HEK293 (cell line): ENCODE measurements at regions not wholly inside any gene's neighbourhood (a gene's known extent, or its start where the extent isn't known, plus 50 kb on each side); places are given as distances from the start of the nearest gene placed in this dataset.

Experiments used
- CTCF ChIA-PET: fragments of 350-600 bp; formaldehyde crosslinking; extraction: SDS; loops from one replicate; lab custom pipeline; 2021; ENCODE audit warnings: antibody characterized with exemption; lab: Yijun Ruan, JAX
- POLR2A ChIA-PET: fragments of 300-600 bp; formaldehyde crosslinking; extraction: SDS; loops from one replicate; lab custom pipeline; 2020; ENCODE audit warnings: antibody characterized with exemption, inconsistent platforms; lab: Yijun Ruan, JAX
- H3K27ac ChIP-seq: fragments of 200-500 bp; sonication (Bioruptor generic); 2 replicates; pipeline ENCODE4 v1.5.1; 2014; ENCODE audit warnings: low read depth, low read length, control low read depth, inconsistent platforms; ENCODE audit errors: extremely low read depth
- H3K36me3 ChIP-seq, 2 experiments: fragments of 200-500 bp in 1 of 2; sonication (Bioruptor generic) in 1 of 2; 1 replicate in 1 of 2; 2 replicates in 1 of 2; pipeline ENCODE4 v1.5.1; 2014 to 2017; ENCODE audit warnings: inconsistent platforms in 2 of 2, low read length in 2 of 2; ENCODE audit not compliant: control insufficient read depth in 2 of 2, insufficient read depth in 1 of 2
- H3K4me1 ChIP-seq: fragments of 200-500 bp; sonication (Bioruptor generic); 2 replicates; pipeline ENCODE4 v1.5.1; 2014; ENCODE audit warnings: mild to moderate bottlenecking, low read length, inconsistent platforms; ENCODE audit not compliant: control insufficient read depth, insufficient read depth
- H3K4me3 ChIP-seq: 2 replicates; pipeline ENCODE4 v1.5.1; 2011; ENCODE audit warnings: low read depth, mild to moderate bottlenecking, control low read depth, low read length, moderate library complexity
- H3K9me3 ChIP-seq: fragments of 200-500 bp; sonication (Bioruptor generic); 2 replicates; pipeline ENCODE4 v1.5.1; 2014; ENCODE audit warnings: low read depth, low read length, inconsistent platforms; ENCODE audit not compliant: control insufficient read depth, insufficient read depth
- IKZF3 ChIP-seq: fragments of 450-650 bp; IDR thresholded peaks from 2 replicates; pipeline ENCODE4 v1.5.0; 2018; ENCODE audit warnings: missing biosample characterization, mild to moderate bottlenecking, missing genetic modification characterization, moderate library complexity
- KLF9 ChIP-seq: fragments of 450-650 bp; formaldehyde crosslinking; IDR thresholded peaks from 2 replicates; pipeline ENCODE4 v1.5.1; 2016; ENCODE audit warnings: missing biosample characterization, missing genetic modification characterization, low read depth
- OSR2 ChIP-seq: fragments of 450-650 bp; formaldehyde crosslinking; IDR thresholded peaks from 2 replicates; pipeline ENCODE4 v1.5.1; 2016; ENCODE audit warnings: missing biosample characterization, missing genetic modification characterization
- SETDB1 ChIP-seq: IDR thresholded peaks from one replicate; pipeline ENCODE4 v1.6.1; 2017; ENCODE audit warnings: mild to moderate bottlenecking, low read length, moderate library complexity, mixed read lengths; ENCODE audit not compliant: insufficient read length
- SP7 ChIP-seq: fragments of 450-650 bp; formaldehyde crosslinking; IDR thresholded peaks from 2 replicates; pipeline ENCODE4 v1.5.1; 2016; ENCODE audit warnings: missing biosample characterization, missing genetic modification characterization
- ZFP41 ChIP-seq: fragments of 450-650 bp; formaldehyde crosslinking; IDR thresholded peaks from 2 replicates; pipeline ENCODE4 v1.5.1; 2016; ENCODE audit warnings: missing biosample characterization, missing genetic modification characterization, borderline replicate concordance
- ZNF112 ChIP-seq: fragments of 450-650 bp; formaldehyde crosslinking; IDR thresholded peaks from 2 replicates; pipeline ENCODE4 v1.5.0; 2017; ENCODE audit warnings: missing biosample characterization, missing genetic modification characterization
- ZNF416 ChIP-seq: fragments of 450-650 bp; formaldehyde crosslinking; IDR thresholded peaks from 2 replicates; pipeline ENCODE4 v1.5.1; 2016; ENCODE audit warnings: missing biosample characterization, missing genetic modification characterization
- ZNF48 ChIP-seq: fragments of 450-650 bp; formaldehyde crosslinking; IDR thresholded peaks from 2 replicates; pipeline ENCODE4 v1.5.1; 2016; ENCODE audit warnings: missing biosample characterization, missing genetic modification characterization
- ZNF664 ChIP-seq: fragments of 450-650 bp; formaldehyde crosslinking; IDR thresholded peaks from 2 replicates; pipeline ENCODE4 v1.5.1; 2016; ENCODE audit warnings: missing biosample characterization, missing genetic modification characterization
- TF ChIP-seq, protein P1 (sequence below): fragments of 450-650 bp; formaldehyde crosslinking; IDR thresholded peaks from 2 replicates; pipeline ENCODE4 v1.5.1; 2016; ENCODE audit warnings: missing biosample characterization, missing genetic modification characterization
- TF ChIP-seq, protein P2 (sequence below): fragments of 450-650 bp; formaldehyde crosslinking; IDR thresholded peaks from 2 replicates; pipeline ENCODE4 v1.5.0; 2017; ENCODE audit warnings: missing biosample characterization, missing genetic modification characterization, borderline replicate concordance
- TF ChIP-seq, protein P3 (sequence below): fragments of 450-650 bp; formaldehyde crosslinking; IDR thresholded peaks from 2 replicates; pipeline ENCODE4 v1.5.1; 2017; ENCODE audit warnings: missing biosample characterization, missing genetic modification characterization
- TF ChIP-seq, protein P4 (sequence below): fragments of 450-650 bp; formaldehyde crosslinking; IDR thresholded peaks from 2 replicates; pipeline ENCODE4 v1.5.1; 2016; ENCODE audit warnings: missing biosample characterization, missing genetic modification characterization
- TF ChIP-seq, protein P5 (sequence below): fragments of 450-650 bp; formaldehyde crosslinking; IDR thresholded peaks from 2 replicates; pipeline ENCODE4 v1.5.1; 2016; ENCODE audit warnings: missing biosample characterization, missing genetic modification characterization
- TF ChIP-seq, protein P6 (sequence below): fragments of 450-650 bp; IDR thresholded peaks from 2 replicates; pipeline ENCODE4 v1.5.1; 2018; ENCODE audit warnings: missing biosample characterization, missing genetic modification characterization

DNA sequence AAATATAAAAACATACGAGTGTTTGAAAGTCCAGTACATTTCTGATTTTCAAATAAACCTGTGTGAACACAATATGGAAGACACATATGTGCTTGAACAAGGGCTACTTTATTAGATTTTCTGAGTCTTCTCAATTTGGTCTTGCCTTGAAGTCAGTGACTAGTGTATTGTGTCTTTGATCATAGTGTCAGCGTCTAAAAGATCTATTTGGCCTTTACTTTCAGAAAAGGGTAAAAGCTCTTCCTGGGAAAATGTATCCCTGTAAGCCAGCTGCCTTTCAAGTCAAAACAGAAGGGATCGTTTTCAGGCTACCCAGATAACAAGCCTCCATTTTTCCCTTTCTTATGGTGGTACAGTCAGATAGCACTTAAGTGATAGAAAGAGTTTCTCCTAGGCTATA lies 471.9 kb downstream of the CMPK2 start (continued):
- TF ChIP-seq ZNF112 (tag by site-specific recombination) (no peak), ZNF48 (tag by site-specific recombination) (no peak), ZNF416 (tag by site-specific recombination) (no peak), KLF9 (tag by site-specific recombination) (no peak), ZFP41 (tag by site-specific recombination) (no peak), SP7 (tag by site-specific recombination) (no peak), ZNF664 (tag by site-specific recombination) (no peak), OSR2 (tag by site-specific recombination) (no peak), IKZF3 (tag by site-specific recombination) (no peak)
- TF ChIP-seq, protein P1, sequence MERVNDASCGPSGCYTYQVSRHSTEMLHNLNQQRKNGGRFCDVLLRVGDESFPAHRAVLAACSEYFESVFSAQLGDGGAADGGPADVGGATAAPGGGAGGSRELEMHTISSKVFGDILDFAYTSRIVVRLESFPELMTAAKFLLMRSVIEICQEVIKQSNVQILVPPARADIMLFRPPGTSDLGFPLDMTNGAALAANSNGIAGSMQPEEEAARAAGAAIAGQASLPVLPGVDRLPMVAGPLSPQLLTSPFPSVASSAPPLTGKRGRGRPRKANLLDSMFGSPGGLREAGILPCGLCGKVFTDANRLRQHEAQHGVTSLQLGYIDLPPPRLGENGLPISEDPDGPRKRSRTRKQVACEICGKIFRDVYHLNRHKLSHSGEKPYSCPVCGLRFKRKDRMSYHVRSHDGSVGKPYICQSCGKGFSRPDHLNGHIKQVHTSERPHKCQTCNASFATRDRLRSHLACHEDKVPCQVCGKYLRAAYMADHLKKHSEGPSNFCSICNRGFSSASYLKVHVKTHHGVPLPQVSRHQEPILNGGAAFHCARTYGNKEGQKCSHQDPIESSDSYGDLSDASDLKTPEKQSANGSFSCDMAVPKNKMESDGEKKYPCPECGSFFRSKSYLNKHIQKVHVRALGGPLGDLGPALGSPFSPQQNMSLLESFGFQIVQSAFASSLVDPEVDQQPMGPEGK = no peak
- TF ChIP-seq, protein P2, sequence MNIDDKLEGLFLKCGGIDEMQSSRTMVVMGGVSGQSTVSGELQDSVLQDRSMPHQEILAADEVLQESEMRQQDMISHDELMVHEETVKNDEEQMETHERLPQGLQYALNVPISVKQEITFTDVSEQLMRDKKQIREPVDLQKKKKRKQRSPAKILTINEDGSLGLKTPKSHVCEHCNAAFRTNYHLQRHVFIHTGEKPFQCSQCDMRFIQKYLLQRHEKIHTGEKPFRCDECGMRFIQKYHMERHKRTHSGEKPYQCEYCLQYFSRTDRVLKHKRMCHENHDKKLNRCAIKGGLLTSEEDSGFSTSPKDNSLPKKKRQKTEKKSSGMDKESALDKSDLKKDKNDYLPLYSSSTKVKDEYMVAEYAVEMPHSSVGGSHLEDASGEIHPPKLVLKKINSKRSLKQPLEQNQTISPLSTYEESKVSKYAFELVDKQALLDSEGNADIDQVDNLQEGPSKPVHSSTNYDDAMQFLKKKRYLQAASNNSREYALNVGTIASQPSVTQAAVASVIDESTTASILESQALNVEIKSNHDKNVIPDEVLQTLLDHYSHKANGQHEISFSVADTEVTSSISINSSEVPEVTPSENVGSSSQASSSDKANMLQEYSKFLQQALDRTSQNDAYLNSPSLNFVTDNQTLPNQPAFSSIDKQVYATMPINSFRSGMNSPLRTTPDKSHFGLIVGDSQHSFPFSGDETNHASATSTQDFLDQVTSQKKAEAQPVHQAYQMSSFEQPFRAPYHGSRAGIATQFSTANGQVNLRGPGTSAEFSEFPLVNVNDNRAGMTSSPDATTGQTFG (tag by site-specific recombination) = no peak
- TF ChIP-seq, protein P3, sequence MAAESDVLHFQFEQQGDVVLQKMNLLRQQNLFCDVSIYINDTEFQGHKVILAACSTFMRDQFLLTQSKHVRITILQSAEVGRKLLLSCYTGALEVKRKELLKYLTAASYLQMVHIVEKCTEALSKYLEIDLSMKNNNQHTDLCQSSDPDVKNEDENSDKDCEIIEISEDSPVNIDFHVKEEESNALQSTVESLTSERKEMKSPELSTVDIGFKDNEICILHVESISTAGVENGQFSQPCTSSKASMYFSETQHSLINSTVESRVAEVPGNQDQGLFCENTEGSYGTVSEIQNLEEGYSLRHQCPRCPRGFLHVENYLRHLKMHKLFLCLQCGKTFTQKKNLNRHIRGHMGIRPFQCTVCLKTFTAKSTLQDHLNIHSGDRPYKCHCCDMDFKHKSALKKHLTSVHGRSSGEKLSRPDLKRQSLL (tag by site-specific recombination) = no peak
- TF ChIP-seq, protein P4, sequence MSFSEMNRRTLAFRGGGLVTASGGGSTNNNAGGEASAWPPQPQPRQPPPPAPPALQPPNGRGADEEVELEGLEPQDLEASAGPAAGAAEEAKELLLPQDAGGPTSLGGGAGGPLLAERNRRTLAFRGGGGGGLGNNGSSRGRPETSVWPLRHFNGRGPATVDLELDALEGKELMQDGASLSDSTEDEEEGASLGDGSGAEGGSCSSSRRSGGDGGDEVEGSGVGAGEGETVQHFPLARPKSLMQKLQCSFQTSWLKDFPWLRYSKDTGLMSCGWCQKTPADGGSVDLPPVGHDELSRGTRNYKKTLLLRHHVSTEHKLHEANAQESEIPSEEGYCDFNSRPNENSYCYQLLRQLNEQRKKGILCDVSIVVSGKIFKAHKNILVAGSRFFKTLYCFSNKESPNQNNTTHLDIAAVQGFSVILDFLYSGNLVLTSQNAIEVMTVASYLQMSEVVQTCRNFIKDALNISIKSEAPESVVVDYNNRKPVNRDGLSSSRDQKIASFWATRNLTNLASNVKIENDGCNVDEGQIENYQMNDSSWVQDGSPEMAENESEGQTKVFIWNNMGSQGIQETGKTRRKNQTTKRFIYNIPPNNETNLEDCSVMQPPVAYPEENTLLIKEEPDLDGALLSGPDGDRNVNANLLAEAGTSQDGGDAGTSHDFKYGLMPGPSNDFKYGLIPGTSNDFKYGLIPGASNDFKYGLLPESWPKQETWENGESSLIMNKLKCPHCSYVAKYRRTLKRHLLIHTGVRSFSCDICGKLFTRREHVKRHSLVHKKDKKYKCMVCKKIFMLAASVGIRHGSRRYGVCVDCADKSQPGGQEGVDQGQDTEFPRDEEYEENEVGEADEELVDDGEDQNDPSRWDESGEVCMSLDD (tag by site-specific recombination) = no peak
- TF ChIP-seq, protein P5, sequence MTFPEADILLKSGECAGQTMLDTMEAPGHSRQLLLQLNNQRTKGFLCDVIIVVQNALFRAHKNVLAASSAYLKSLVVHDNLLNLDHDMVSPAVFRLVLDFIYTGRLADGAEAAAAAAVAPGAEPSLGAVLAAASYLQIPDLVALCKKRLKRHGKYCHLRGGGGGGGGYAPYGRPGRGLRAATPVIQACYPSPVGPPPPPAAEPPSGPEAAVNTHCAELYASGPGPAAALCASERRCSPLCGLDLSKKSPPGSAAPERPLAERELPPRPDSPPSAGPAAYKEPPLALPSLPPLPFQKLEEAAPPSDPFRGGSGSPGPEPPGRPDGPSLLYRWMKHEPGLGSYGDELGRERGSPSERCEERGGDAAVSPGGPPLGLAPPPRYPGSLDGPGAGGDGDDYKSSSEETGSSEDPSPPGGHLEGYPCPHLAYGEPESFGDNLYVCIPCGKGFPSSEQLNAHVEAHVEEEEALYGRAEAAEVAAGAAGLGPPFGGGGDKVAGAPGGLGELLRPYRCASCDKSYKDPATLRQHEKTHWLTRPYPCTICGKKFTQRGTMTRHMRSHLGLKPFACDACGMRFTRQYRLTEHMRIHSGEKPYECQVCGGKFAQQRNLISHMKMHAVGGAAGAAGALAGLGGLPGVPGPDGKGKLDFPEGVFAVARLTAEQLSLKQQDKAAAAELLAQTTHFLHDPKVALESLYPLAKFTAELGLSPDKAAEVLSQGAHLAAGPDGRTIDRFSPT (tag by site-specific recombination) = no peak
- TF ChIP-seq, all 188 proteins: peak for 0

DNA sequence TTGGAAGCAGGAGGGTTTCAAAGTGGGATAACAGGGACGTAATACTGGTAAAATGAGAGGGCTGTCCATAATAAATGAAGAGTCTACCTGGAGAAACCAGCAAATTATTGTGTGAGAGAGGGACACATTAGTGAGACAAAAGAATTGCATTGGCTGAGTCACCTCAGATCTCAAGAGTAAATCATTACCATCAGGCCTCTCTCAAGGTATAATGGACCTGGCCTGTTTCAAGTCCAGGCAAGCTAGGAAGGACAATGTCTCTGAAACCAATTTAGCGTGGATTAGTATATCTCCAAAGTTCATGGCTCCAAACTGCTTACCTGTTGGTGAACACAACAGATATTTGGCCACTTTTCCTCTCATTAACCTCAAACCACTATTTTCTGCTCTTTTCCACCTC lies 471.4 kb downstream of the CMPK2 start:
- H3K4me1 ChIP-seq = no peaks in the 10 kb centered on the region
- H3K4me3 ChIP-seq = no peak overlapping the region
- H3K36me3 ChIP-seq = no peaks in the 10 kb centered on the region
- CTCF ChIA-PET = no interaction called here
- H3K9me3 ChIP-seq = no peaks in the 10 kb centered on the region
- H3K27ac ChIP-seq = no peak overlapping the region
- no peak for TF ChIP-seq SETDB1
- TF ChIP-seq, protein P6, sequence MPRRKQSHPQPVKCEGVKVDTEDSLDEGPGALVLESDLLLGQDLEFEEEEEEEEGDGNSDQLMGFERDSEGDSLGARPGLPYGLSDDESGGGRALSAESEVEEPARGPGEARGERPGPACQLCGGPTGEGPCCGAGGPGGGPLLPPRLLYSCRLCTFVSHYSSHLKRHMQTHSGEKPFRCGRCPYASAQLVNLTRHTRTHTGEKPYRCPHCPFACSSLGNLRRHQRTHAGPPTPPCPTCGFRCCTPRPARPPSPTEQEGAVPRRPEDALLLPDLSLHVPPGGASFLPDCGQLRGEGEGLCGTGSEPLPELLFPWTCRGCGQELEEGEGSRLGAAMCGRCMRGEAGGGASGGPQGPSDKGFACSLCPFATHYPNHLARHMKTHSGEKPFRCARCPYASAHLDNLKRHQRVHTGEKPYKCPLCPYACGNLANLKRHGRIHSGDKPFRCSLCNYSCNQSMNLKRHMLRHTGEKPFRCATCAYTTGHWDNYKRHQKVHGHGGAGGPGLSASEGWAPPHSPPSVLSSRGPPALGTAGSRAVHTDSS (tag by site-specific recombination) = no peak
- POLR2A ChIA-PET = no interaction called here
